Natural killer cell (primary cell): ENCODE measurements at regions not wholly inside any gene's neighbourhood (a gene's known extent, or its start where the extent isn't known, plus 50 kb on each side); places are given as distances from the start of the nearest gene placed in this dataset.
A peak's percentile ranks its signal among the peaks of the same experiment; 100 is the strongest.

Source experiments
- ATAC-seq, 3 donors: fragments of 150-1000 bp in 2 of 3; fragments of 200-7000 bp in 1 of 3; cut with Tn5 transposase; 1 replicate in 1 of 3; 2 replicates in 2 of 3; pipeline ENCODE4 v1.10.0; 2021; ENCODE audit warnings: mild to moderate bottlenecking in 2 of 3, moderate library complexity in 2 of 3
- DNase-seq, 2 donors: peaks; one replicate each; pipeline versions ENCODE4 v3.0.0 to v3.0.0-alpha.2; 2013 to 2021; ENCODE audit warnings: mixed read lengths in 1 of 2
- H3K27ac ChIP-seq: one replicate; pipeline ENCODE4 v1.5.1; 2013; ENCODE audit warnings: mild to moderate bottlenecking, low read length
- H3K27me3 ChIP-seq: one replicate; pipeline ENCODE4 v1.6.1; 2013; ENCODE audit warnings: low read length; ENCODE audit not compliant: control insufficient read depth, insufficient read depth
- H3K36me3 ChIP-seq: one replicate; pipeline ENCODE4 v1.6.1; 2013; ENCODE audit warnings: low read length; ENCODE audit not compliant: control insufficient read depth, insufficient read depth
- H3K4me1 ChIP-seq: one replicate; pipeline ENCODE4 v1.6.1; 2013; ENCODE audit warnings: low read length; ENCODE audit not compliant: control insufficient read depth, insufficient read depth
- H3K4me3 ChIP-seq: one replicate; pipeline ENCODE4 v1.5.1; 2013; ENCODE audit warnings: low read length
- H3K9me3 ChIP-seq: one replicate; pipeline ENCODE4 v1.6.1; 2013; ENCODE audit warnings: low read length; ENCODE audit not compliant: control insufficient read depth, insufficient read depth
- H3K27ac Mint-ChIP-seq, 2 donors: one replicate each; pipeline ENCODE4 v1.8.0; 2022; ENCODE audit warnings: mild to moderate bottlenecking in 2 of 2, mixed read lengths in 2 of 2, moderate library complexity in 1 of 2
- H3K27me3 Mint-ChIP-seq, 2 donors: one replicate each; pipeline ENCODE4 v1.8.0; 2022; ENCODE audit warnings: low read depth in 2 of 2, mixed read lengths in 2 of 2
- H3K36me3 Mint-ChIP-seq: one replicate; pipeline ENCODE4 v1.8.0; 2022; ENCODE audit warnings: mixed read lengths
- H3K4me1 Mint-ChIP-seq, 2 donors: one replicate each; pipeline ENCODE4 v1.8.0; 2022; ENCODE audit warnings: mixed read lengths in 2 of 2
- H3K4me3 Mint-ChIP-seq: one replicate; pipeline ENCODE4 v1.8.0; 2022; ENCODE audit warnings: mild to moderate bottlenecking, moderate library complexity, mixed read lengths
- H3K9me3 Mint-ChIP-seq, 2 donors: one replicate each; pipeline ENCODE4 v1.8.0; 2022; ENCODE audit warnings: mixed read lengths in 2 of 2
- CTCF ChIP-seq: fragments of 200-600 bp; IDR thresholded peaks from one replicate; pipeline ENCODE4 v1.8.0; 2022; ENCODE audit warnings: antibody characterized with exemption
- WGBS: methylation state at CpG from one replicate; pipeline ENCODE4 v1.1.7; 2013; ENCODE audit warnings: missing lambda C conversion rate; ENCODE audit not compliant: insufficient coverage; 5-methylcytosine and 5-hydroxymethylcytosine counted together
- intact Hi-C: fragments of 100-400 bp; cut with micrococcal nuclease; formaldehyde crosslinking; loops from one replicate; pipeline ENCODE4 v1.14.2; 2022

DNA sequence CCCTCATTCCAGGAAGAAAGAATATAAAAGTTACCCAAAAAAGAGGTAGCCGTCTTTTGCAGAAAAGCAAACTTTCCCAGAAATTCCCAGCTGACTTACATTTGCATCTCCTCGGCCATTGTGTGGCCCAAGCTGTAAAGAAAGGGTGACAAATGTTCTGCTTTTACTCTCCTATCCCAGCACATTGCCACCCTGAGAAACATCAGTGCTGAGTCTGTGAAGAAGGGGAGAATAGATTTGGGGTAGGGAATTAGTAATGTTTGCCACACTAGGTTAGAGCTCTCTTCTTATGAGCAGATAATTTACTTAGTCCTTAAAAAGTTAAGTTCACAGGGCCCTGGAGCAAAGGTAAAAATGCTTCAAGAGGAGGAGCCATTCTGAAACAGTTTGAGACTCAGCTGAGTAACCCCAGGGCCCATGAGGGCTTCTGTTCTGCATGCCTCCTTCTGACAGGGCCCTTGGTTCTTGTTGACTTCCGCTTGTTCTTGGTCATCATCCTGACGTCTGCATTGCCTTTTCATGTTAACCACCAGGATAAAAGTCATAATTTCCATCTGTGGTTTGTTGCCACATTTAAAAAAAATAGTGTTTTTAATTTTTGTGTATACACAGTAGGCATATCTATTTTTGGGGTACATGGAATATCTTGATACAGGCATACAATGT, 550.7 kb downstream of the RNF144A start:
- Histone ChIP-seq H3K4me3 (no peak overlapping the region), H3K36me3 (no peaks in the 10 kb centered on the region), H3K4me1 (peaks cover 8% of the 10 kb centered on the region), H3K9me3 (no peaks in the 10 kb centered on the region), H3K27ac (peak overlapping the region; percentile 75), H3K27me3 (no peaks in the 10 kb centered on the region)
- DNase-seq = peak in 1 of 2 donors; percentile 75
- ATAC-seq = peak; percentile 83 to 95 (median 94)
- Mint-ChIP-seq H3K27ac (peak overlapping the region; percentile 78 to 86), H3K36me3 (no peaks in the 10 kb centered on the region), H3K4me1 (peaks cover 8 to 12% of the 10 kb centered on the region in 2 donors), H3K9me3 (no peaks in the 10 kb centered on the region), H3K27me3 (no peaks in the 10 kb centered on the region), H3K4me3 (peak overlapping the region; percentile 18)
- 77% methylated on average over 4 of the region's 4 CpGs for WGBS
- no peak for TF ChIP-seq CTCF
- intact Hi-C loops = no loop called here

DNA sequence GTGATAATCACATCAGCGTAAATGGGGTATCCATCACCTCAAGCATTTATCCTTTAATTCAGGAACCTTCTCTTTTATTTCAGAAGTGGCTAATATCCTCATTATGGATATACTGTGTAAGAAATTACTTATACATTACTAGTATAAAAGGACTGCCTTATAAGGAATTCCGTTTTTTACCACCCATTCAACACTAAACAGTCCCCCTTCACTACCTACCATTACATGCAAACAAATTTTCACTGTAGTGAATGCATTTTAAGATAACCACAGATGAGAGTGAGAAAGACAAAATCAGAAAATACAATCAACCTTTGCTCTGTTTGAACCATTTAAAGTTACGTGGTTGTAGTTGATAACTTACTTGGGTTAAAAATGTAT, 551.2 kb downstream of the RNF144A start:
- Mint-ChIP-seq H3K9me3 (no peaks in the 10 kb centered on the region), H3K36me3 (no peaks in the 10 kb centered on the region), H3K4me3 (peak overlapping the region; percentile 18), H3K27me3 (no peaks in the 10 kb centered on the region), H3K4me1 (peaks cover 8 to 12% of the 10 kb centered on the region in 2 donors), H3K27ac (peak overlapping the region; percentile 78 to 86)
- H3K27ac ChIP-seq = peak overlapping the region; percentile 35
- intact Hi-C loops = no loop called here
- no peaks in the 10 kb centered on the region for H3K9me3 ChIP-seq
- DNase-seq (no peak), ATAC-seq (peak; percentile 43 to 59 (median 55))
- H3K27me3 ChIP-seq = no peaks in the 10 kb centered on the region
- H3K4me3 ChIP-seq = no peak overlapping the region
- no CpG with 5 or more reads among the region's 3 CpGs for WGBS
- TF ChIP-seq CTCF = no peak
- H3K36me3 ChIP-seq = no peaks in the 10 kb centered on the region
- H3K4me1 ChIP-seq = peaks cover 8% of the 10 kb centered on the region

- ATAC-seq (no peak), DNase-seq (no peak)
- Mint-ChIP-seq H3K36me3 (no peaks in the 10 kb centered on the region), H3K4me1 (peaks cover 8 to 12% of the 10 kb centered on the region in 2 donors), H3K27ac (peak overlapping the region; percentile 78 to 86), H3K27me3 (no peaks in the 10 kb centered on the region), H3K4me3 (no peak overlapping the region), H3K9me3 (no peaks in the 10 kb centered on the region)
- 88% methylated on average over 1 of the region's 1 CpG for WGBS
- TF ChIP-seq CTCF = no peak
- intact Hi-C loops = no loop called here
- Histone ChIP-seq H3K4me3 (no peak overlapping the region), H3K9me3 (no peaks in the 10 kb centered on the region), H3K27me3 (no peaks in the 10 kb centered on the region), H3K36me3 (no peaks in the 10 kb centered on the region), H3K27ac (no peak overlapping the region), H3K4me1 (peaks cover 8% of the 10 kb centered on the region)
These were observed 551.7 kb downstream of the RNF144A start for GRCh38 chr2:7468955-7469354.

DNA sequence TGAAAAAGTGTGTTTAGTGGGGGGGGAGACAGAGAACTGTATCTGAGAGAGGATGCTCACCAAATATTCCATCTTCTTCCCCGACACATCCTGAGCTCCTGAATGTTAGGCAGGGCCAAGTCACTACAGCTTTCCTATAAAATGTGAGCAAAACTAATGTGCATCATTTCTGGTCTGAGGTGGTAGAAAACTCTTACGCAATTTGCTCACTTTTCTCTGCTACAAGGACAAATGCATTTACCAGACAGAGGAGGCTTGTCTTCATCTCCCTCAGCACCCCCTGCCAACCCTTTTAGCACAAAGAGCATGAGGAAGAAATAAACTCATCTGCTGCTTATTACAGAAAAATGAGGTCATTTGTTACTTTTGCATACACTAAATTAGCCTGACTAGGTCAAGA, 554.0 kb downstream of the RNF144A start:
- DNase-seq = no peak

More for the DNA sequence above, 554.0 kb downstream of the RNF144A start:
- no peak for ATAC-seq
- TF ChIP-seq CTCF = no peak
- no peaks in the 10 kb centered on the region for H3K9me3 Mint-ChIP-seq
- H3K27me3 Mint-ChIP-seq = no peaks in the 10 kb centered on the region
- Histone ChIP-seq H3K9me3 (no peaks in the 10 kb centered on the region), H3K4me1 (peaks cover 8% of the 10 kb centered on the region), H3K27me3 (no peaks in the 10 kb centered on the region), H3K36me3 (no peaks in the 10 kb centered on the region), H3K27ac (no peak overlapping the region), H3K4me3 (no peak overlapping the region)
- H3K4me1 Mint-ChIP-seq = peaks cover 8 to 12% of the 10 kb centered on the region in 2 donors
- intact Hi-C loops = no loop called here
- WGBS = 100% methylated on average over 1 of the region's 2 CpGs
- no peak overlapping the region for H3K27ac Mint-ChIP-seq
- no peak overlapping the region for H3K4me3 Mint-ChIP-seq
- H3K36me3 Mint-ChIP-seq = no peaks in the 10 kb centered on the region
